Spleen (tissue), 11 donors: ENCODE measurements at regions not wholly inside any gene's neighbourhood (a gene's known extent, or its start where the extent isn't known, plus 50 kb on each side); places are given as distances from the start of the nearest gene placed in this dataset.

Source experiments
- DNase-seq: peaks from one replicate; pipeline ENCODE4 v3.0.0-alpha.2; 2020
- H3K27ac ChIP-seq, 8 donors: fragments of 200-600 bp; sonication (generic) in 7 of 8; 1 replicate in 4 of 8; 2 replicates in 4 of 8; pipeline versions ENCODE4 v1.5.0 to v1.8.0; 2016 to 2021; ENCODE audit warnings: inconsistent platforms in 4 of 8, mild to moderate bottlenecking in 4 of 8, moderate library complexity in 1 of 8
- H3K27me3 ChIP-seq, 7 donors: fragments of 200-600 bp; sonication (generic) in 6 of 7; replicated peaks in 1 of 7; 1 replicate in 4 of 7; 2 replicates in 3 of 7; pipeline versions ENCODE4 v1.5.0 to v1.8.0; 2016 to 2021; ENCODE audit warnings: inconsistent platforms in 3 of 7, mild to moderate bottlenecking in 1 of 7
- H3K36me3 ChIP-seq, 6 donors: fragments of 200-600 bp; sonication (generic) in 5 of 6; 1 replicate in 4 of 6; 2 replicates in 2 of 6; pipeline versions ENCODE4 v1.5.0 to v1.8.0; 2016 to 2021; ENCODE audit warnings: inconsistent platforms in 2 of 6
- H3K4me1 ChIP-seq, 6 donors: fragments of 200-600 bp; sonication (generic) in 5 of 6; 1 replicate in 3 of 6; 2 replicates in 3 of 6; pipeline versions ENCODE4 v1.5.0 to v1.8.0; 2016 to 2021; ENCODE audit warnings: inconsistent platforms in 3 of 6
- H3K4me3 ChIP-seq, 8 donors: fragments of 200-600 bp; sonication (generic) in 7 of 8; 1 replicate in 4 of 8; 2 replicates in 4 of 8; pipeline versions ENCODE4 v1.5.0 to v1.8.0; 2016 to 2021; ENCODE audit warnings: inconsistent platforms in 4 of 8, mild to moderate bottlenecking in 4 of 8, moderate library complexity in 2 of 8
- H3K9me3 ChIP-seq, 8 donors: fragments of 200-600 bp; sonication (generic) in 7 of 8; 1 replicate in 4 of 8; 2 replicates in 4 of 8; pipeline versions ENCODE4 v1.5.0 to v1.8.0; 2016 to 2021; ENCODE audit warnings: inconsistent platforms in 4 of 8
- CTCF ChIP-seq, 11 experiments: fragments of 200-600 bp in 7 of 11; fragments of 450-650 bp in 4 of 11; sonication (generic) in 4 of 11; IDR thresholded peaks in 8 of 11; conservative IDR thresholded peaks in 3 of 11; 1 replicate in 7 of 11; 2 replicates in 4 of 11; pipeline versions ENCODE4 v1.4.0 to v1.8.0; 2016 to 2021; ENCODE audit warnings: antibody characterized with exemption in 11 of 11, inconsistent platforms in 4 of 11, mild to moderate bottlenecking in 1 of 11
- POLR2A ChIP-seq, 3 donors: fragments of 450-650 bp; IDR thresholded peaks; one replicate each; pipeline ENCODE4 v1.5.1; 2017; ENCODE audit warnings: antibody characterized with exemption in 3 of 3, mild to moderate bottlenecking in 1 of 3
- POLR2AphosphoS5 ChIP-seq, 3 donors: sonication (generic); formaldehyde crosslinking; IDR thresholded peaks; one replicate each; pipeline ENCODE4 v1.5.1; 2017; ENCODE audit warnings: antibody characterized with exemption in 3 of 3
- WGBS, 5 donors: extraction: QIAGEN DNeasy Blood & Tissue Kit in 3 of 5; methylation state at CpG; one replicate each; pipeline versions ENCODE4 v1.1.5 to v1.1.7; 2013 to 2018; 5-methylcytosine and 5-hydroxymethylcytosine counted together
- intact Hi-C: fragments of 100-400 bp; cut with DNase I; formaldehyde crosslinking; loops from one replicate; pipeline ENCODE4 v1.15.0; 2023; ENCODE audit warnings: low total_unique reads
- donor health status: healthy with polysubstance abuse.
- donor health status: DM: no; HTN: no; CAD: no; lungs with moderate emphysema.
- donor health status: DM: no; HTN: no; CAD: no.
- donor health status: Bipolar disorder and iron deficiency.
- donor health status: healthy.
- donor health status: DM: no; HTN: no; CAD: no.
- donor health status: DM: yes; HTN: yes; CAD: no.

- intact Hi-C loops, result no loop called here
- TF ChIP-seq CTCF (IDR thresholded peaks at IDR 0.05 in 8 of 11, conservative IDR thresholded peaks at IDR 0.05 in 3 of 11), result no peak
- TF ChIP-seq POLR2AphosphoS5 (IDR thresholded peaks at IDR 0.05), result no peak
- TF ChIP-seq POLR2A (IDR thresholded peaks at IDR 0.05), result no peak
- H3K4me1 ChIP-seq, result no peaks in the 10 kb centered on the region
- H3K4me3 ChIP-seq, result no peak overlapping the region
- WGBS, 5 donors, result 9 to 16% (median 13%) methylated on average over 3 of the region's 3 CpGs
- no peaks in the 10 kb centered on the region for H3K9me3 ChIP-seq
- DNase-seq, result no peak
- H3K27ac ChIP-seq, result no peak overlapping the region
- H3K36me3 ChIP-seq, result no peaks in the 10 kb centered on the region
- H3K27me3 ChIP-seq, result no peaks in the 10 kb centered on the region
These were observed 318.2 kb upstream of the CELF2 start for GRCh38 chr10:10699427-10699826.

- no peak for DNase-seq
- Histone ChIP-seq H3K9me3 (no peaks in the 10 kb centered on the region), H3K36me3 (no peaks in the 10 kb centered on the region), H3K4me1 (no peaks in the 10 kb centered on the region), H3K4me3 (no peak overlapping the region), H3K27ac (no peak overlapping the region), H3K27me3 (no peaks in the 10 kb centered on the region)
- TF ChIP-seq POLR2A (IDR thresholded peaks at IDR 0.05) (no peak), POLR2AphosphoS5 (IDR thresholded peaks at IDR 0.05) (no peak), CTCF (IDR thresholded peaks at IDR 0.05 in 8 of 11, conservative IDR thresholded peaks at IDR 0.05 in 3 of 11) (no peak)
- intact Hi-C loops, result no loop called here
- WGBS, 5 donors, result 61 to 88% (median 78%) methylated on average over 5 of the region's 5 CpGs
These were observed 316.5 kb upstream of the CELF2 start for GRCh38 chr10:10701084-10701611.

GRCh38 chr10:10702211-10702610, 315.5 kb upstream of the CELF2 start:
- TF ChIP-seq CTCF (IDR thresholded peaks at IDR 0.05 in 8 of 11, conservative IDR thresholded peaks at IDR 0.05 in 3 of 11), result no peak
- no peak for TF ChIP-seq POLR2A (IDR thresholded peaks at IDR 0.05)
- TF ChIP-seq POLR2AphosphoS5 (IDR thresholded peaks at IDR 0.05), result no peak
- Histone ChIP-seq H3K36me3 (no peaks in the 10 kb centered on the region), H3K27ac (no peak overlapping the region), H3K4me1 (no peaks in the 10 kb centered on the region), H3K27me3 (no peaks in the 10 kb centered on the region), H3K9me3 (no peaks in the 10 kb centered on the region), H3K4me3 (no peak overlapping the region)
- WGBS, 5 donors, result 29 to 64% (median 35%) methylated on average over 1 of the region's 1 CpG
- no peak for DNase-seq
- intact Hi-C loops, result no loop called here

- TF ChIP-seq CTCF (IDR thresholded peaks at IDR 0.05 in 8 of 11, conservative IDR thresholded peaks at IDR 0.05 in 3 of 11) (no peak), POLR2A (IDR thresholded peaks at IDR 0.05) (no peak), POLR2AphosphoS5 (IDR thresholded peaks at IDR 0.05) (no peak)
- H3K4me3 ChIP-seq, result no peak overlapping the region
- DNase-seq, result no peak
- intact Hi-C loops, result no loop called here
- H3K36me3 ChIP-seq, result no peaks in the 10 kb centered on the region
- no peak overlapping the region for H3K27ac ChIP-seq
- H3K9me3 ChIP-seq, result no peaks in the 10 kb centered on the region
- 79 to 84% (median 82%) methylated on average over 2 of the region's 2 CpGs for WGBS, 5 donors
- H3K4me1 ChIP-seq, result no peaks in the 10 kb centered on the region
- H3K27me3 ChIP-seq, result no peaks in the 10 kb centered on the region
These were observed 314.3 kb upstream of the CELF2 start for GRCh38 chr10:10703382-10703781.
